ENCODE measurements at regions not wholly inside any gene's neighbourhood (a gene's known extent, or its start where the extent isn't known, plus 50 kb on each side); places are given as distances from the start of the nearest gene placed in this dataset.

DNA sequence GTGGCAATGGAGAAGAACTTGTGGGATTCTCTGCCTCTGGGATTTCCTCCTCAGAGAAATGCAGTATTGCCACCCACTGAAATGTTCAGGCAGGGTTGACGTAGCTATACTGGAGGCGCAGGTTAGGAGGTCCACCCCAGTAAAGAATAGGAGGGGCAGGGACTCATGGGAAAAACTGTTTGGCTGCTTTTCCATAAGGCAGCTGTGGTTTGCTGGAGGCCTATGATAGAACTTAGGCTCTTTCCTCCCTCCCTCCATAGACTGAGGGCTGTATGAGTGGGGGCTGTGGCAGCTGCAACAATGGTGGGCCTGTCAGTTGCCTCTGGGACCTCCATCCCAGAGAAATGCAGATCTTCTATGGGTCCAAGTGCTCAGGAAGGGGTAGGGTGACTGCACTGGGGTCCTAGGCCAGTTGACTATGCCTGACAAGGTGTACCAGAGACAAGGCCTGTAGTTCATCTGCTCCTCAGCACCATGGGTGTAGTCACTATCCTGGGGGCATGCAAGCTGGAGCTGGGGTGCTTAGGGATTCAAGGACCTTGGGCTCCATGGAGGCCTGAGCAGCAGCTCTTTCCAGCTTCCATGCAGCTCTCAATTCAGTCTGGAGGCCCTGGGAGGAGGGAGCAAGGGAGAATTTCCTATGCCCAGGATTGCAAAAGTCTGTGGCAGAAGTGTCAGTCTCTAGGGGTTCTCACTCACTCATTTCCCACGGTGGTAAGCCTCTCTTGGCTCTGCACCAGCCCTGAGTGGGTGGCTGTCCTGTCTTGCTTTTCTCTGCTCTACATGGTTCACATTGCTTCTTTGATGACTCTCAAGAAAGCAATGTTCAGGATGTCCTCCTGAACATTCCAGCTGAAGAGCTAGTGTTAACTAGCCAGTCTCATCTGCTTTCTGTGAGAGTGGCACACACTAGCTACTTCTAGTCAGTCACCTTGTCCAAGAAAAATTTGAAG lies 353.0 kb downstream of the IDS start:
- no peak for DNase-seq

DNA sequence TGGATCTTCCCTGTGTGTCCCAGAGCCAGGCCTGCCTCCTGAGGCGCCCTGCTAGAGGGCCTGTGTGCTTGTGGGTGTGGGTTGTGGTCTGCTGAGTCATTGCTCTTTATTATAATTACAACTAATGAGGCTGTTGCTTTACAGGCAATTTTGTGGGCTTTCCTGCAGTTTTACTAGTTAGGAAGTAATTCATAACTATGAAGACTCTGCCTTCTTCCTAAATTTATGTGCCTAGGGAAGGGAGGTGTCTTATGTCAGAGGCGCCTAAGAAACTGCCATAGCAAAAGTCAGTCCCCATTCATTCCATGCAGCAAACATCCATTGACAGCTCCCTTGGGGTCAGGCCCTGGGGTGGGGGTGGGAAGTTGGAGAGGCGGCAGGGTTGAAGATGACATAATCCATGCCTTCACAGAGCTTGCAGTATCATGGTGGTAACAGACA lies 359.2 kb downstream of the IDS start:
- no peak for DNase-seq

DNA sequence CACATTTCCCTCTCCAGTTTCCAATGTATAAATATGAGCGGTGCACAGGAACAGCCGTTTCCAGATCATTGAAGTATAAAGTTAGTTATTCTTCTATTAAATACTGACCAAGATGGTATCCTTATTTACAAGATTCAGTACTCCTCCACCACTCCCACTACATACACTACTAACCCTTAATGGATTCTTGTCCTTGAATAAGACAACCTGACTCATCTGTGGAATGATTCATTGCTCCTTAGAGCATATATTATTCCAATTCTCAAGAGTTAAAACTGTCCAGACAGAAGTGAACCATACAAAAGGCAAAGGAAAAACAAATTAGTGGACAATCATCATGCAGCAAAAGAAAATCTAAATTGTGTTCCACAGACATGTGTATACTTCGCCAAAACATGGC lies 373.3 kb downstream of the IDS start:
- DNase-seq, result no peak

DNA sequence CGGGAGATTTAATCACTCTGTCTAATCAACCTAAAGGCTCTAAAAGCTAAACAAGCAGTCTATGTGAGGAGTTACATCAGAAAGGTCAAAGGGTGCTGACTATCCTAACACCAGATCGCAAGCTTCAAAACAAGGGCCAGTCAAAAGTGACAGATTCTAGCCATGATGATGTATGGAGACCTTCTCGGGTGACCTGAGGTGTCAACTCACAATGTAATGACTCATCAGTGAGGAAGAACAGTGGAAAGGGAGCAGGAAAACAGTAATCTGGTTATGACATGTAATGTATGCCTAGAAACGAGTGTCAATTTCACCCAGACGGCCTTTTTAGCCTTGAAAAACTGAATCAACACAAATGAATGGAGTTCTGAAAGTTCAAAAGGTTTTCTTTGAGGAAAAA lies 375.3 kb downstream of the IDS start:
- no peak for DNase-seq

DNA sequence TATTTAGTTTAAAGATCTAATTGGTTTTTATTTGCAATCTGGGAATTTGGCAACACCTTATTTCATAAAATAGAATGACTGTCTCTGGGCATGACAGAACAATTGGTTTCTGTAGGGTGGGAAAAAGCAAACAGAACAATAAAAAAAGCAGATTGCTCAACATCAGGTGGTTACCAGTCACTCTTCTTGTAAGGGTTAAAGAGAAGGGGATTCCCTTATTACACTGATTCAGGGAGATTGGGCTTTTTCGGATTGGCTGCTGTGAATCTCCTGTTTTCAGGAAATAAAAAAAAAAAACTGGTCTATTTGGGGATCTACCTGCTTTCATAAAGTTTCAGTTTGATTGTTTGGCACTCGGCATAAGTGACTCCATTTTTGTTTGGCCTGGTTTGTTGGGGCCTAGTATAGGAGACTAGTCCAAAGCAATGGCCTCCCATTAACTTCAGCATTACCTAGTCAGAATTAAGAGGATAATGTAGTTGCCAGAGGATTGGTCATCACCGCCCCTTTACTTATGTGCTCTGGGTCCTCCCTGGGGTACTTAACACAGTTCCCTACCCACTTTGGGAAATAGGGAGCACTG lies 380.5 kb downstream of the IDS start:
- no peak for DNase-seq

DNA sequence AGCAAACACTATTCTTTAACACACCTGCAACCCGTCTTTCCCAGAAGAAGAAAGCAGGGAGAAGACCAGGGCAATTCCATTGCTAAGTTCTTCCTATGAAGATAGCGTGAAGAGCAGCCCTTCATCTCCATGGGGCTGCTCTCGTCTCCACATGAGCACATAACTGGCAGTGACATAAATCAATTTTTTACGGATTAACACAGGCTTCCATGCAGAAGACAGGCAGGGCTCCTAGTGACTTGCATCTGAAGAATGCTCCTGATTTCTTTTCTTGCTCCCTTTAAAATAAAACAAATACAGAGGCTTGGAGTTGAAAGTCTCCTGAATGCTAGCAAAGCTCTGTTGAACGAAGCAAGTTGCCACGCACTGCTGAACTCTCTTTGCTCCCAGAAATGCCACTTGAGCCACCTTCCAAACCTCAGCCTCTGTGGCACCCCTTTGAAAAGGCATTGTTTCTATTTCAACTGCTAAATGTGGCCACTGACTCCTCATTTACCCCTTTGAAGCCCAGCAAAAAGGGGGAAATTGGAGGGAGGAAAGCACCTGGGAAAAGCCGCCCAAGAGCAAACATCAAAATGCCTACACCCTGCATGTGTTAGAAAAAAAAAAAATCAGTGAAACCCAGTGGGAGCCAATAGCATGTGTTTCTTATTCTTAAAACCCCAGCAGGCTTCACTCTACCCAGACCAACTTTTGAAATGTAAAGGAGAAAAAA lies 383.7 kb downstream of the IDS start:
- DNase-seq, result no peak

DNA sequence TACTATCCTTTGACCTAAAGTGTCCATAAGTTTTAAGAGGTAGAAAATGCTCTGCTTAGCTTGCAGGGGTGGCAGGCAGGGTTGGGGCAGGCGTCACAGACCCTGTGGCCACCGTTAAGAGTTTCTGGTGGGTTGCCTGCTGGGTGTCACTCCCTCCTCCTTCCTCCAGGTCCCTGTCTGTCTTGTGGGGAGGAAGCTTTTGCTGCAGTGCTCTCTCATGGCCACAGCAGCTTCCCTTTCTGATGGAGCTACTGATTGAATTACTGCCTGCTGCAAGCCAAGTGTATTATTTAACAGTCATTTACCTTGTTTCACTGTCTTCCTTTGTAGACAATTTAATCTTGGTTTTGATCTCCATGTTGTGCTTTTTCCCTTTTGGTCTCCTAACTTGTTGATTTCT lies 384.6 kb downstream of the IDS start:
- DNase-seq, result no peak

DNA sequence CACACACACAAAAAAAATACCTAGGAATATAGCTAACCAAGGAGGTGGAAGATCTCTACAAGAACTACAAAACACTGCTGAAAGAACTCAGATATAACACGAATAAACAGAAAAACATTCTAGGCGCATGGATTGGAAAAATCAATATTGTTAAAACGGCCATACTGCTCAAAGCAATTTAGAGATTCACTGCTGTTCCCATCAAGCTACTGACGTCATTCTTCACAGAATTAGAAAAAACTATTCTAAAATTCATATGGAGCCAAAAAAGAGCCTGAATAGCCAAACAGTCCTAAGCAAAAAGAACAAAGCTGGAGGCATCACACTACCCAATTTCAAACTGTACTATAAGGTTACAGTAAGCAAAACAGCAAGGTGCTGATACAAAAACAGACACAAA lies 390.2 kb downstream of the IDS start:
- no peak for DNase-seq

DNA sequence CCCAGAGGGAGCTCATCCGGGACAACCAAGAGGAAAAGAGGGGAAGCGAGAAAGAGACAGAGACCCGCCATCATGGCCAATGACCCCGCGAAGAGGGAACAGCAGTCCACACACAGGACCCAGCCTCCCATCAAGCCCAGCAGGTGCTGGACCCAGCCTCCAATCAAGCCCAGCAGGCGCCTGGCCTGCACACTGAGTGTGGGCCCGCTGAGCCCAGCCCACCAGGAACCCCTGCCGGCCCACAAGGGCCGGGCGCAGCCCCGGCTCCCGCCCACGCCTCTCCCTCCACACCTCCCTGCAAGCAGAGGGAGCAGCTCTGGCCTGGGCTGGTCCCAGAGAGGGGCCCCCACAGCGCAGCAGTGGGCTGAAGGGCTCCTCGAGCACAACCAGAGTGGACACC lies 391.1 kb downstream of the IDS start:
- no peak for DNase-seq

DNA sequence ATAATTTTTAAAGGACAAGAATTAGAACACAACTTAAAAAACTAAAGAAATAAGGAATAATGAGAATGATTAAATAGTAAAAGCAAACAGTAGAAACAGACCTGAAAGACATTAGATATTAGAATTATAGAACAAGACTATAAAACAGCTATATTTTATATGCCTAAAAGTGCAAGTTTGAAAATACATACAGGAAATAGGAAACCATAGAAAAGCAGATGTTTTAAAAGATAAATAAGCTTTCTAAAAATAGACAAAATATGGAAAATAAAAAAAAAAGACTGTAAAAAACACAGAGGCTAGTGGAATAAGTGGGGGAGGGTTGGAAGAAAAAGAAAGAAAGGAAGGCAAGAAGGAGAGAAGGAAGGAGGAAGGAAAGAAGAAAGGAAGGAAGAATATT lies 407.3 kb downstream of the IDS start:
- no peak for DNase-seq

DNA sequence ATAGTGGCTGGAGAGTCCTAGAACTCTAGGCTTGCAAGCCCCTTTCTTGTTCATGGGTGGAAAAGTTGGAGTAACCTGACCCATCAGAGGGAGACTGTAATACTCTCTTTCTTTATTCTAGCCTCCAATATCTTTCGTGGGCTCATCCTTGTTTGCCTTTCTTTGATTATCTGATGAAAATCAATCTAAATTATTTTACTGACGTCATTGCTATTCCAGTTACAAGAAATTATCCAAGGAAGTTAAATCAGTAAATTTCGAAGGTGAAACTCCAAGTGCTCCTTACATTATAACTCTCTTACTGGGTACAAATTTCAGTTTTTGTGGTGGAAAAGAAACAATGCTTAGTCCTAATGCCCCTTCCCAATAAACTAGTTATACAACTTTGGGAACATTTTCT lies 412.9 kb downstream of the IDS start:
- no peak for DNase-seq

DNA sequence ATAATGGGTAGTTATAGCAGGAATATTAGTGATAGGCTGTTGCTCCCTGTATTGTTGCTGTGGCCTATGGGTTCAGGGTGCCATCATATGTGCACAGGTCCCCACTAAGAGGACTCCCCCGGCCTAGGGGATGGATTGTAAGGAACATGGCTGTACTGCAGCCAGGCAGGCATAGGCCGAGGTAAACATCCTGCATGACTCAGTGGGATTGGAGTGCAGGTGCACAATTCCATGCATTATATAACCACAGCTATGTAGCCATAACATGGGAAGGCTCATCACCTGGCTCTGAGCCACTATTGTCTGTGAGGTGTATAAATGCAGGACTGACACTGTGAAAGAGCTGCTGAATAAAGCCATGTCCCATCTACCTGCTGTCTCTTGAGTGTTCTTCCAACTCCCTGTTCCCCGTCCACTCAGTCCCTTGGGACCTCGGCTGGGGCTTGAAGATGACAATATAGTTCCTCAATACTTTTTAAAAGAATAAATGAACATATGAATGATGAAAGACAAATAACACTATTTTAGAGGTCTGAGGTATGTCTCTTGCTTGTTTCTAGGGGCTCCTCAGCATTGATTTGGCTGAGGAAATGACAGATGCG lies 425.2 kb downstream of the IDS start:
- no peak for DNase-seq

DNA sequence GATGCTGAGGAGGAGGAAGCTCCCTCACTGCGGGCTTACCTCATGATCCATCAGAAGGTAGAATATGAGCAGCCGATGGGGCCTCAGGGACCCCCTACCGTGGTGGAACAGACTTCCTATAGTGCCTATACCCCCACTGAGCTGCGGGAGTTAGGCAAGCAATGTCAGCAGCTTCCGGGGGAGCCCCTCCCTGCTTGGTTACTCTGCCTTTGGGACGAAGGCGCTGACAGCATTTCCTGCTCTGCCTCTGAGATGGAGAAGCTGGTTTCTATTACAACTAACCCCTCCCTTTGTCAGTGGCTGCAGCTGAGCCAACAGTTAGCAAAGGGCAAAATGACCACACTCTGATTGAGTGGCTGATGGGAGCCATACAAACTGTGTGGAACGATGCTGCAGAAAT lies 430.7 kb downstream of the IDS start:
- DNase-seq, result peak; percentile 12 to 42

DNA sequence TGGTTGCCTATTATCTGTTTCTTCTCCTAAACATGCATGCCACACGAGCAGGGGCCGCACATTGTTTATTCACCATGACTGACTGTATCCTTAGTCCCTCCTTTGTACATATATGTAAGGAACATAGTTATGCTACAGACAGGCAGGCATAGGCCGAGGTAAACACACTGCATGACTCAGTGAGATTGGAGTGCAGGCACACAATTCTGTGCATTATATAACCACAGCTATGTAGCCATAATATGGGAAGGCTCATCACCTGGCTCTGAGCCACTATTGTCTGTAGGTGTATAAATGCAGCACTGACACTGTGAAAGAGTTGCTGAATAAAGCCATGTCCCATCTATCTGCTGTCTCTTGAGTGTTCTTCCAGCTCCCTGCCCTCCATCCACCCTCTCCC lies 431.6 kb downstream of the IDS start:
- no peak for DNase-seq

DNA sequence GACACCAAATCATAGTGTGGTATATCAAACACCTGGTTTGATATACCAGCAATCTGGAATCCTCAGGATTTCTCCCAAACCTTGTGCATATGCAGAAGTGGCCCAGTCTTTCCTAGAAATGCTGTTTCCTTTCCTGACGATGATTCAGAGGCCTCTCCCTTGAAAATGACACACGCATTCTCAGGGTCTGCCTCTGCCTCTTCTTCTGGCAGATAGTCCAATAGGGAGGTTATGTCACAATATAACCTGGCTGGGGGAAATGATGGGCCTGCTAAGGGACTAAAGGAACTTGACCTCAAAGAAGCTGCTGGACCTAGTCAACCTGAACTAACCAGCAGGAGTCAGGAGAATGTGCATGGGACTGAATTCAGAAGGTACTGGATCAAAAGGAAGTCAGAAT lies 435.2 kb downstream of the IDS start:
- no peak for DNase-seq

DNA sequence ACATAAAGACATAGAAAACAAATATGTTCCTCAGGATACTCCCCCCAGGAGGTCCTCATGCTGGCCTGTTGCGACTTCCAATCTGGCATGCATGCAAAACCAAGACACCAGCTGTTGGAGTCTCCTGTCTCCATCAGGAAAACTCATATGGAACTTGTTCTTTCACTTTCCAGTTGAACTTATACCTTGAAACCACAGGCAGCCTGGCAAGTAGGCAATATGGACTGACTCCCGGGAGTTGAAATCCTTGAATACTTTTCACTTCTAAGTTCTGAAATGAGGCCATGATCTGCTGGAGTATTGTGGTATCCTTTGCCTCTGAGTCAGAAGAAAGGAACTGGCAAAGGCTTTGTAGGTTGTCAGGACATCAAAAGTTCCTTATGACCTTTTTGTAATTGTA lies 444.2 kb downstream of the IDS start:
- DNase-seq, result no peak

Data from inflammatory macrophage (primary cell).